ENCODE measurements at regions not wholly inside any gene's neighbourhood (a gene's known extent, or its start where the extent isn't known, plus 50 kb on each side); places are given as distances from the start of the nearest gene placed in this dataset.

GRCh38 chr9:25876248-25876647, 198.0 kb upstream of the TUSC1 start:
- TF ChIP-seq EZH2phosphoT487 (IDR thresholded peaks at IDR 0.05; ENCODE audit: borderline replicate concordance) (no peak), CTCF (conservative IDR thresholded peaks at IDR 0.05; ENCODE audit: low read length) (no peak)
